ENCODE measurements at regions not wholly inside any gene's neighbourhood (a gene's known extent, or its start where the extent isn't known, plus 50 kb on each side); places are given as distances from the start of the nearest gene placed in this dataset.

- no peak for TF ChIP-seq CTCF (IDR thresholded peaks at IDR 0.05; ENCODE audit: extremely low read depth, insufficient read depth, missing control alignments)
- in situ Hi-C loops (cut with MboI; ENCODE audit: low pct_unique_long_range_greater_than_20kb, low sequenced_read_pairs, unreplicated experiment), result no loop called here
- no peak for DNase-seq (ENCODE audit: low spot score)
These were observed 894.0 kb upstream of the FRG1 start for GRCh38 chr4:189046642-189047041.

GRCh38 chr4:189048119-189048518 lies 892.6 kb upstream of the FRG1 start:
- TF ChIP-seq CTCF (IDR thresholded peaks at IDR 0.05; ENCODE audit: extremely low read depth, insufficient read depth, missing control alignments), result no peak
- DNase-seq (ENCODE audit: low spot score), result no peak
- in situ Hi-C loops (cut with MboI; ENCODE audit: low pct_unique_long_range_greater_than_20kb, low sequenced_read_pairs, unreplicated experiment), result no loop called here

- TF ChIP-seq CTCF (IDR thresholded peaks at IDR 0.05; ENCODE audit: extremely low read depth, insufficient read depth, missing control alignments), result no peak
- DNase-seq (ENCODE audit: low spot score), result no peak
- in situ Hi-C loops (cut with MboI; ENCODE audit: low pct_unique_long_range_greater_than_20kb, low sequenced_read_pairs, unreplicated experiment), result no loop called here
These were observed 891.0 kb upstream of the FRG1 start for GRCh38 chr4:189049682-189050081.

- in situ Hi-C loops (cut with MboI; ENCODE audit: low pct_unique_long_range_greater_than_20kb, low sequenced_read_pairs, unreplicated experiment), result no loop called here
- TF ChIP-seq CTCF (IDR thresholded peaks at IDR 0.05; ENCODE audit: extremely low read depth, insufficient read depth, missing control alignments), result no peak
- DNase-seq (ENCODE audit: low spot score), result no peak
These were observed 890.0 kb upstream of the FRG1 start for GRCh38 chr4:189050643-189051042.

- DNase-seq (ENCODE audit: low spot score), result no peak
- in situ Hi-C loops (cut with MboI; ENCODE audit: low pct_unique_long_range_greater_than_20kb, low sequenced_read_pairs, unreplicated experiment), result no loop called here
- TF ChIP-seq CTCF (IDR thresholded peaks at IDR 0.05; ENCODE audit: extremely low read depth, insufficient read depth, missing control alignments), result no peak
These were observed 887.1 kb upstream of the FRG1 start for GRCh38 chr4:189053621-189054020.

- TF ChIP-seq CTCF (IDR thresholded peaks at IDR 0.05; ENCODE audit: extremely low read depth, insufficient read depth, missing control alignments), result no peak
- in situ Hi-C loops (cut with MboI; ENCODE audit: low pct_unique_long_range_greater_than_20kb, low sequenced_read_pairs, unreplicated experiment), result no loop called here
- no peak for DNase-seq (ENCODE audit: low spot score)
These were observed 880.6 kb upstream of the FRG1 start for GRCh38 chr4:189060104-189060503.
